Pancreas (tissue), 10 donors: ENCODE measurements at regions not wholly inside any gene's neighbourhood (a gene's known extent, or its start where the extent isn't known, plus 50 kb on each side); places are given as distances from the start of the nearest gene placed in this dataset.

Experiments used
- ATAC-seq, 4 donors: fragments of 200-7000 bp; cut with Tn5 transposase; one replicate each; pipeline versions ENCODE4 v1.8.0 to v1.9.1; 2020; ENCODE audit warnings: mild to moderate bottlenecking in 4 of 4, moderate library complexity in 4 of 4
- DNase-seq, 6 donors: peaks; one replicate each; pipeline ENCODE4 v3.0.0-alpha.2; 2020
- FAIRE-seq: peaks from 2 replicates; lab custom pipeline; 2012; peaks lifted over from hg19 to GRCh38; lab: Jason Lieb, UNC
- H3K27ac ChIP-seq, 4 donors: fragments of 200-600 bp; sonication (generic); 1 replicate in 3 of 4; 2 replicates in 1 of 4; pipeline versions ENCODE4 v1.5.0 to v1.8.0; 2020
- H3K27me3 ChIP-seq, 4 donors: fragments of 200-600 bp; one replicate each; pipeline ENCODE4 v1.8.0; 2021
- H3K36me3 ChIP-seq, 3 donors: fragments of 200-600 bp; sonication (generic) in 1 of 3; one replicate each; pipeline versions ENCODE4 v1.5.0 to v1.8.0; 2020 to 2021
- H3K4me1 ChIP-seq, 3 donors: fragments of 200-600 bp; one replicate each; pipeline ENCODE4 v1.8.0; 2021
- H3K4me3 ChIP-seq, 4 donors: fragments of 200-600 bp; sonication (generic) in 2 of 4; one replicate each; pipeline versions ENCODE4 v1.5.0 to v1.8.0; 2020 to 2021
- H3K9me3 ChIP-seq, 4 donors: fragments of 200-600 bp; one replicate each; pipeline ENCODE4 v1.8.0; 2021
- CTCF ChIP-seq, 4 donors: fragments of 200-600 bp; sonication (generic) in 3 of 4; IDR thresholded peaks; one replicate each; pipeline versions ENCODE4 v1.5.0 to v1.8.0; 2021; ENCODE audit warnings: antibody characterized with exemption in 4 of 4
- WGBS, 2 donors: extraction: QIAGEN DNeasy Blood & Tissue Kit; methylation state at CpG; one replicate each; pipeline ENCODE4 v1.1.7; 2013; 5-methylcytosine and 5-hydroxymethylcytosine counted together
- intact Hi-C, 3 donors: fragments of 100-400 bp; cut with DNase I; formaldehyde crosslinking; loops; one replicate each; pipeline versions ENCODE4 v1.11.1 to v1.14.2; 2022
- donor health status: healthy with polysubstance abuse.
- donor health status: DM: no; HTN: no; CAD: no; lungs with moderate emphysema.
- donor health status: DM: no; HTN: no; CAD: no.
- donor health status: control.
- donor health status: control.
- donor health status: Bipolar disorder and iron deficiency.
- donor health status: DM: yes; HTN: yes; CAD: no.
- donor health status: DM: no; HTN: no; CAD: no.
- donor health status: DM: no; HTN: no; CAD: no.
- donor health status: DM: yes; HTN: yes; CAD: no.

- no peaks in the 10 kb centered on the region for H3K36me3 ChIP-seq
- no peaks in the 10 kb centered on the region for H3K4me1 ChIP-seq
- H3K9me3 ChIP-seq: no peaks in the 10 kb centered on the region
- no peak overlapping the region for H3K27ac ChIP-seq
- intact Hi-C loops: no loop called here
- FAIRE-seq (no peak), DNase-seq (no peak), ATAC-seq (no peak)
- WGBS, 2 donors: 23 to 27% methylated on average over 18 of the region's 18 CpGs
- no peak overlapping the region for H3K4me3 ChIP-seq
- H3K27me3 ChIP-seq: peaks cover 0 to 17% (median 0%) of the 10 kb centered on the region in 4 donors
- TF ChIP-seq CTCF (IDR thresholded peaks at IDR 0.05): no peak
Measured at GRCh38 chr3:180743813-180744590, 64.7 kb upstream of the CCDC39 start.

GRCh38 chr3:180747805-180748361 is 68.6 kb upstream of the CCDC39 start:
- no peak for FAIRE-seq

GRCh38 chr3:180749322-180749721 is 70.0 kb upstream of the CCDC39 start:
- H3K4me3 ChIP-seq: no peak overlapping the region
- H3K4me1 ChIP-seq: no peaks in the 10 kb centered on the region
- TF ChIP-seq CTCF (IDR thresholded peaks at IDR 0.05): no peak
- H3K9me3 ChIP-seq: no peaks in the 10 kb centered on the region
- ATAC-seq (no peak), FAIRE-seq (no peak), DNase-seq (no peak)
- H3K27me3 ChIP-seq: peaks cover 0 to 7% (median 0%) of the 10 kb centered on the region in 4 donors
- 77 to 84% methylated on average over 3 of the region's 3 CpGs for WGBS, 2 donors
- H3K27ac ChIP-seq: no peak overlapping the region
- no peaks in the 10 kb centered on the region for H3K36me3 ChIP-seq
- intact Hi-C loops: no loop called here

More at GRCh38 chr3:180747805-180748361, 68.6 kb upstream of the CCDC39 start:
- Histone ChIP-seq H3K9me3 (no peaks in the 10 kb centered on the region), H3K27ac (no peak overlapping the region), H3K4me3 (no peak overlapping the region), H3K4me1 (no peaks in the 10 kb centered on the region), H3K36me3 (no peaks in the 10 kb centered on the region), H3K27me3 (peaks cover 0 to 7% (median 0%) of the 10 kb centered on the region in 4 donors)
- DNase-seq (no peak), ATAC-seq (no peak)
- TF ChIP-seq CTCF (IDR thresholded peaks at IDR 0.05): no peak
- WGBS, 2 donors: 11 to 24% methylated on average over 1 of the region's 1 CpG
- intact Hi-C loops: no loop called here

- H3K4me3 ChIP-seq: no peak overlapping the region
- no peak for ATAC-seq
- no peaks in the 10 kb centered on the region for H3K4me1 ChIP-seq
- intact Hi-C loops: no loop called here
- peaks cover 0 to 7% (median 0%) of the 10 kb centered on the region in 4 donors for H3K27me3 ChIP-seq
- no peak for DNase-seq
- H3K9me3 ChIP-seq: no peaks in the 10 kb centered on the region
- TF ChIP-seq CTCF (IDR thresholded peaks at IDR 0.05): no peak
- no peak for FAIRE-seq
- no peak overlapping the region for H3K27ac ChIP-seq
- no peaks in the 10 kb centered on the region for H3K36me3 ChIP-seq
Measured at GRCh38 chr3:180749796-180750195, 70.5 kb upstream of the CCDC39 start.

- no peaks in the 10 kb centered on the region for H3K27me3 ChIP-seq
- no peak overlapping the region for H3K27ac ChIP-seq
- no peak for TF ChIP-seq CTCF (IDR thresholded peaks at IDR 0.05)
- no peaks in the 10 kb centered on the region for H3K4me1 ChIP-seq
- ATAC-seq (no peak), DNase-seq (no peak), FAIRE-seq (no peak)
- H3K36me3 ChIP-seq: no peaks in the 10 kb centered on the region
- intact Hi-C loops: no loop called here
- no peaks in the 10 kb centered on the region for H3K9me3 ChIP-seq
- WGBS, 2 donors: 64 to 65% methylated on average over 2 of the region's 2 CpGs
- H3K4me3 ChIP-seq: no peak overlapping the region
Measured at GRCh38 chr3:180755556-180755955, 76.3 kb upstream of the CCDC39 start.
